ENCODE measurements at regions not wholly inside any gene's neighbourhood (a gene's known extent, or its start where the extent isn't known, plus 50 kb on each side); places are given as distances from the start of the nearest gene placed in this dataset.

DNA sequence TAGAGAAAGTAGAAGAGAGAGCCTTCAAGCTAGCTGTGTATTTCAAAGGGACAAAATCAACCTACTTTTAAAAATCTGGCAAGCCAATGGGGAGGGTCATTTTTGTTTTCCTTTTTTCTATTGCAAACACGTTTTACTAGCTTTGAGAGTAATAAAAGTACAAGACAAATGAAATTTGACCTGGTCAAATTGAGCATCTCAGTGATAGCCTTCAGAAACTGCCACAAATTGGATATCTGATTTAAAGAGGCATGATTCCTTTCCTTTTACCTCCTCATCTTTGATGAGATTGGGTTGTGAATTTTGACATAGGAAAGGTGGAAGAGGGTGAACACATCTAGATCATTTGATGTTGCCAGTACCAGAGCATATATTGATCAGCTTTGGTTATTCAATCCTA is 53.6 kb upstream of the RBMS3 start:
- in situ Hi-C loops (cut with MboI; ENCODE audit: low sequenced_read_pairs, unreplicated experiment): no loop called here
- DNase-seq (ENCODE audit: low spot score): no peak
- TF ChIP-seq, protein P1, sequence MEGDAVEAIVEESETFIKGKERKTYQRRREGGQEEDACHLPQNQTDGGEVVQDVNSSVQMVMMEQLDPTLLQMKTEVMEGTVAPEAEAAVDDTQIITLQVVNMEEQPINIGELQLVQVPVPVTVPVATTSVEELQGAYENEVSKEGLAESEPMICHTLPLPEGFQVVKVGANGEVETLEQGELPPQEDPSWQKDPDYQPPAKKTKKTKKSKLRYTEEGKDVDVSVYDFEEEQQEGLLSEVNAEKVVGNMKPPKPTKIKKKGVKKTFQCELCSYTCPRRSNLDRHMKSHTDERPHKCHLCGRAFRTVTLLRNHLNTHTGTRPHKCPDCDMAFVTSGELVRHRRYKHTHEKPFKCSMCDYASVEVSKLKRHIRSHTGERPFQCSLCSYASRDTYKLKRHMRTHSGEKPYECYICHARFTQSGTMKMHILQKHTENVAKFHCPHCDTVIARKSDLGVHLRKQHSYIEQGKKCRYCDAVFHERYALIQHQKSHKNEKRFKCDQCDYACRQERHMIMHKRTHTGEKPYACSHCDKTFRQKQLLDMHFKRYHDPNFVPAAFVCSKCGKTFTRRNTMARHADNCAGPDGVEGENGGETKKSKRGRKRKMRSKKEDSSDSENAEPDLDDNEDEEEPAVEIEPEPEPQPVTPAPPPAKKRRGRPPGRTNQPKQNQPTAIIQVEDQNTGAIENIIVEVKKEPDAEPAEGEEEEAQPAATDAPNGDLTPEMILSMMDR (IDR thresholded peaks at IDR 0.05; ENCODE audit: borderline replicate concordance, control extremely low read depth, extremely low read depth, insufficient read depth, missing control alignments): no peak
